Erythroblast (primary cell): ENCODE measurements at regions not wholly inside any gene's neighbourhood (a gene's known extent, or its start where the extent isn't known, plus 50 kb on each side); places are given as distances from the start of the nearest gene placed in this dataset.
"Not testable (repeated sequence)": the region's sequence is repeated elsewhere in the genome, so short reads cannot be mapped to it uniquely, and the experiment has no call there.

Source experiments
- GATA1 ChIP-seq: IDR thresholded peaks from 2 replicates; pipeline ENCODE4 v1.6.1; 2011; ENCODE audit warnings: low read depth, mild to moderate bottlenecking, control low read depth, low read length, moderate library complexity
- POLR2A ChIP-seq: IDR thresholded peaks from 2 replicates; pipeline ENCODE4 v1.6.1; 2011; ENCODE audit warnings: mild to moderate bottlenecking, low read length

DNA sequence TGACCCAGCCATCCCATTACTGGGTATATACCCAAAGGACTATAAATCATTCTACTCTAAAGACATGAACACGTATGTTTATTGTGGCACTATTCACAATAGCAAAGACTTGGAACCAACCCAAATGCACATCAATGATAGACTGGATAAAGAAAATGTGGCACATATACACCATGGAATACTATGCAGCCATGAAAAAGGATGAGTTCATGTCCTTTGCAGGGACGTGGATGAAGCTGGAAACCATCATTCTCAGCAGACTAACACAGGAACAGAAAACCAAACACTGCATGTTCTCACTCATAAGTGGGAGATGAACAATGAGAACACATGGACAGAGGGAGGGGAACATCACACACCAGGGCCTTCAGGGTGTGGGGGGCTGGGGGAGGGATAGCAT lies 634.2 kb downstream of the IQCM start:
- TF ChIP-seq POLR2A, GATA1: not testable (repeated sequence)
